Testis (tissue), 2 donors: ENCODE measurements at regions not wholly inside any gene's neighbourhood (a gene's known extent, or its start where the extent isn't known, plus 50 kb on each side); places are given as distances from the start of the nearest gene placed in this dataset.

Experiments used
- DNase-seq: peaks from one replicate; pipeline ENCODE4 v3.0.0-alpha.2; 2019
- H3K27ac ChIP-seq, 2 donors: fragments of 200-600 bp; sonication (generic); one replicate each; pipeline ENCODE4 v1.5.1; 2019
- H3K27me3 ChIP-seq: fragments of 200-600 bp; sonication (generic); one replicate; pipeline ENCODE4 v1.5.1; 2019
- H3K36me3 ChIP-seq: fragments of 200-600 bp; sonication (generic); one replicate; pipeline ENCODE4 v1.5.1; 2017; ENCODE audit warnings: low read depth; ENCODE audit errors: missing control alignments
- H3K4me1 ChIP-seq: fragments of 200-600 bp; sonication (generic); one replicate; pipeline ENCODE4 v1.5.1; 2019
- H3K4me3 ChIP-seq, 2 donors: fragments of 200-600 bp; sonication (generic); one replicate each; pipeline ENCODE4 v1.5.1; 2017 to 2019
- H3K9me3 ChIP-seq: fragments of 200-600 bp; sonication (generic); one replicate; pipeline ENCODE4 v1.5.1; 2017
- CTCF ChIP-seq, 3 experiments: fragments of 450-650 bp in 2 of 3; fragments of 200-600 bp in 1 of 3; sonication (generic) in 1 of 3; IDR thresholded peaks; one replicate each; pipeline ENCODE4 v1.5.1; 2016 to 2019; ENCODE audit warnings: antibody characterized with exemption in 3 of 3, mild to moderate bottlenecking in 2 of 3, moderate library complexity in 1 of 3
- POLR2A ChIP-seq: fragments of 450-650 bp; IDR thresholded peaks from one replicate; pipeline ENCODE4 v1.6.1; 2017; ENCODE audit warnings: antibody characterized with exemption, mild to moderate bottlenecking, moderate library complexity
- whole genome bisulfite sequencing, 2 donors: methylation state at CpG; one replicate each; pipeline ENCODE4 v1.1.5; 2018; 5-methylcytosine and 5-hydroxymethylcytosine counted together
- intact Hi-C: fragments of 100-400 bp; cut with DNase I; formaldehyde crosslinking; loops from one replicate; pipeline ENCODE4 v1.15.1; 2023; ENCODE audit warnings: low total_unique reads

- WGBS, 2 donors: 57 to 64% methylated on average over 4 of the region's 4 CpGs
Measured at GRCh38 chr9:113755433-113755832, 120.7 kb upstream of the ZNF618 start.

GRCh38 chr9:113756476-113757192 is 119.5 kb upstream of the ZNF618 start:
- no peaks in the 10 kb centered on the region for H3K27me3 ChIP-seq
- TF ChIP-seq CTCF (IDR thresholded peaks at IDR 0.05): no peak
- no peak for TF ChIP-seq POLR2A
- H3K9me3 ChIP-seq: no peaks in the 10 kb centered on the region
- intact Hi-C loops: no loop called here
- H3K27ac ChIP-seq: no peak overlapping the region
- no peaks in the 10 kb centered on the region for H3K36me3 ChIP-seq
- H3K4me3 ChIP-seq: no peak overlapping the region
- H3K4me1 ChIP-seq: no peaks in the 10 kb centered on the region
- 94 to 96% methylated on average over 3 of the region's 3 CpGs for whole genome bisulfite sequencing, 2 donors
- DNase-seq: no peak

More at GRCh38 chr9:113755433-113755832, 120.7 kb upstream of the ZNF618 start:
- H3K27me3 ChIP-seq: no peaks in the 10 kb centered on the region
- no peaks in the 10 kb centered on the region for H3K9me3 ChIP-seq
- H3K4me3 ChIP-seq: no peak overlapping the region
- H3K4me1 ChIP-seq: no peaks in the 10 kb centered on the region
- intact Hi-C loops: no loop called here
- no peak overlapping the region for H3K27ac ChIP-seq
- no peak for DNase-seq
- H3K36me3 ChIP-seq: no peaks in the 10 kb centered on the region
- TF ChIP-seq POLR2A: no peak
- no peak for TF ChIP-seq CTCF (IDR thresholded peaks at IDR 0.05)

- H3K4me1 ChIP-seq: no peaks in the 10 kb centered on the region
- intact Hi-C loops: no loop called here
- no peaks in the 10 kb centered on the region for H3K27me3 ChIP-seq
- no peak overlapping the region for H3K27ac ChIP-seq
- H3K9me3 ChIP-seq: no peaks in the 10 kb centered on the region
- DNase-seq: no peak
- H3K36me3 ChIP-seq: no peaks in the 10 kb centered on the region
- no peak for TF ChIP-seq POLR2A
- no peak for TF ChIP-seq CTCF (IDR thresholded peaks at IDR 0.05)
- no peak overlapping the region for H3K4me3 ChIP-seq
Measured at GRCh38 chr9:113763429-113763828, 112.7 kb upstream of the ZNF618 start.

GRCh38 chr9:113764572-113764971 is 111.5 kb upstream of the ZNF618 start:
- Histone ChIP-seq H3K36me3 (no peaks in the 10 kb centered on the region), H3K27me3 (no peaks in the 10 kb centered on the region), H3K9me3 (no peaks in the 10 kb centered on the region), H3K27ac (no peak overlapping the region), H3K4me3 (no peak overlapping the region), H3K4me1 (no peaks in the 10 kb centered on the region)
- intact Hi-C loops: no loop called here
- TF ChIP-seq POLR2A: no peak
- TF ChIP-seq CTCF (IDR thresholded peaks at IDR 0.05): no peak
- 95 to 97% methylated on average over 1 of the region's 1 CpG for WGBS, 2 donors
- no peak for DNase-seq

- no peaks in the 10 kb centered on the region for H3K36me3 ChIP-seq
- no peaks in the 10 kb centered on the region for H3K27me3 ChIP-seq
- 59 to 65% methylated on average over 1 of the region's 1 CpG for WGBS, 2 donors
- H3K4me3 ChIP-seq: no peak overlapping the region
- no peaks in the 10 kb centered on the region for H3K4me1 ChIP-seq
- DNase-seq: no peak
- H3K27ac ChIP-seq: no peak overlapping the region
- intact Hi-C loops: no loop called here
- no peak for TF ChIP-seq CTCF (IDR thresholded peaks at IDR 0.05)
- no peak for TF ChIP-seq POLR2A
- H3K9me3 ChIP-seq: no peaks in the 10 kb centered on the region
Measured at GRCh38 chr9:113769412-113769811, 106.7 kb upstream of the ZNF618 start.
